ENCODE measurements at regions not wholly inside any gene's neighbourhood (a gene's known extent, or its start where the extent isn't known, plus 50 kb on each side); places are given as distances from the start of the nearest gene placed in this dataset.
A peak's percentile ranks its signal among the peaks of the same experiment; 100 is the strongest.

DNA sequence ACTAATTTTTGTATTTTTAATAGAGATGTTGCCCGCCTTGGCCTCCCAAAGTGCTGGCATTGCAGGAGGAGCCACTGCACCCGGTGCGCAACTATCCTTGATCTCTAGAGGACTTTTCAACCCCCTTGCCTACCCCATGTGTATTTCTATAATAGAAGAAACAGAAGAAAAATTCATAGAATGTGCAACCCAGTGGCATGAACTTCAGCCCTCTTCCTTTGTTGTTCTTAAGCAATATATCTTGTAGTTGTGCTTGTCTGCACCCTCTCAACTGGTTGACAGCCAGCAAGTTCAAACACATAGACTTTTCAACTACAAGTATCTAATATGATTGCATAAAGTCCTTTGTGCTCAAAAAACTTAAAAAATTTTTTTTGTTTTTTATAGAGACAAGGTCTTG is 72.3 kb upstream of the NCOA3 start:
- H4K20me1 ChIP-seq (replicated peaks; ENCODE audit: insufficient read depth), result no peaks in the 10 kb centered on the region

More for the DNA sequence above, 72.3 kb upstream of the NCOA3 start:
- no peak overlapping the region for H3K27ac Mint-ChIP-seq
- DNase-seq (ENCODE audit: low spot score) (no peak), ATAC-seq (no peak)
- peaks cover 7% of the 10 kb centered on the region; the same call in 2 of the 3 replicates for H3K4me1 Mint-ChIP-seq
- Histone ChIP-seq H3K4me3 (no peak overlapping the region), H3K79me2 (replicated peaks; ENCODE audit: insufficient read depth) (no peaks in the 10 kb centered on the region), H3F3A (replicated peaks; ENCODE audit: low read depth) (no peaks in the 10 kb centered on the region), H3K4me1 (ENCODE audit: insufficient read depth) (no peaks in the 10 kb centered on the region), H2AFZ (no peak overlapping the region; the same call in 1 of the 2 replicates), H3K36me3 (ENCODE audit: insufficient read depth) (0 out of 2 replicates have a peak, but pooled peaks cover 3% of the 10 kb centered on the region), H3K4me2 (no peak overlapping the region), H3K9me2 (ENCODE audit: insufficient read depth) (no peaks in the 10 kb centered on the region), H3K27me3 (ENCODE audit: insufficient read depth) (no peaks in the 10 kb centered on the region), H3K27ac (ENCODE audit: low read depth) (0 out of 2 replicates have a peak overlapping the region, but pooled peaks have one; percentile 77)
- H3K27me3 Mint-ChIP-seq (ENCODE audit: insufficient read depth, low read depth, poor library complexity), result peaks cover 3% of the 10 kb centered on the region
- H3K4me3 Mint-ChIP-seq, result no peak overlapping the region
- H3K36me3 Mint-ChIP-seq (ENCODE audit: low read depth), result peaks cover 19% of the 10 kb centered on the region
- peaks cover 22% of the 10 kb centered on the region for H3K9me3 Mint-ChIP-seq
- no peak for TF ChIP-seq NANOG (IDR thresholded peaks at IDR 0.05; ENCODE audit: borderline replicate concordance)
- no peak for TF ChIP-seq ZNF114 (CRISPR knock-in tag; IDR thresholded peaks at IDR 0.05)
- TF ChIP-seq, protein P1, sequence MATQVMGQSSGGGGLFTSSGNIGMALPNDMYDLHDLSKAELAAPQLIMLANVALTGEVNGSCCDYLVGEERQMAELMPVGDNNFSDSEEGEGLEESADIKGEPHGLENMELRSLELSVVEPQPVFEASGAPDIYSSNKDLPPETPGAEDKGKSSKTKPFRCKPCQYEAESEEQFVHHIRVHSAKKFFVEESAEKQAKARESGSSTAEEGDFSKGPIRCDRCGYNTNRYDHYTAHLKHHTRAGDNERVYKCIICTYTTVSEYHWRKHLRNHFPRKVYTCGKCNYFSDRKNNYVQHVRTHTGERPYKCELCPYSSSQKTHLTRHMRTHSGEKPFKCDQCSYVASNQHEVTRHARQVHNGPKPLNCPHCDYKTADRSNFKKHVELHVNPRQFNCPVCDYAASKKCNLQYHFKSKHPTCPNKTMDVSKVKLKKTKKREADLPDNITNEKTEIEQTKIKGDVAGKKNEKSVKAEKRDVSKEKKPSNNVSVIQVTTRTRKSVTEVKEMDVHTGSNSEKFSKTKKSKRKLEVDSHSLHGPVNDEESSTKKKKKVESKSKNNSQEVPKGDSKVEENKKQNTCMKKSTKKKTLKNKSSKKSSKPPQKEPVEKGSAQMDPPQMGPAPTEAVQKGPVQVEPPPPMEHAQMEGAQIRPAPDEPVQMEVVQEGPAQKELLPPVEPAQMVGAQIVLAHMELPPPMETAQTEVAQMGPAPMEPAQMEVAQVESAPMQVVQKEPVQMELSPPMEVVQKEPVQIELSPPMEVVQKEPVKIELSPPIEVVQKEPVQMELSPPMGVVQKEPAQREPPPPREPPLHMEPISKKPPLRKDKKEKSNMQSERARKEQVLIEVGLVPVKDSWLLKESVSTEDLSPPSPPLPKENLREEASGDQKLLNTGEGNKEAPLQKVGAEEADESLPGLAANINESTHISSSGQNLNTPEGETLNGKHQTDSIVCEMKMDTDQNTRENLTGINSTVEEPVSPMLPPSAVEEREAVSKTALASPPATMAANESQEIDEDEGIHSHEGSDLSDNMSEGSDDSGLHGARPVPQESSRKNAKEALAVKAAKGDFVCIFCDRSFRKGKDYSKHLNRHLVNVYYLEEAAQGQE (IDR thresholded peaks at IDR 0.05; ENCODE audit: unreplicated experiment), result no peak
- TF ChIP-seq, protein P2, sequence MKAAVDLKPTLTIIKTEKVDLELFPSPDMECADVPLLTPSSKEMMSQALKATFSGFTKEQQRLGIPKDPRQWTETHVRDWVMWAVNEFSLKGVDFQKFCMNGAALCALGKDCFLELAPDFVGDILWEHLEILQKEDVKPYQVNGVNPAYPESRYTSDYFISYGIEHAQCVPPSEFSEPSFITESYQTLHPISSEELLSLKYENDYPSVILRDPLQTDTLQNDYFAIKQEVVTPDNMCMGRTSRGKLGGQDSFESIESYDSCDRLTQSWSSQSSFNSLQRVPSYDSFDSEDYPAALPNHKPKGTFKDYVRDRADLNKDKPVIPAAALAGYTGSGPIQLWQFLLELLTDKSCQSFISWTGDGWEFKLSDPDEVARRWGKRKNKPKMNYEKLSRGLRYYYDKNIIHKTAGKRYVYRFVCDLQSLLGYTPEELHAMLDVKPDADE (IDR thresholded peaks at IDR 0.05), result no peak
- TF ChIP-seq JUNB (IDR thresholded peaks at IDR 0.05; ENCODE audit: unreplicated experiment), result no peak
- TF ChIP-seq, protein P3, sequence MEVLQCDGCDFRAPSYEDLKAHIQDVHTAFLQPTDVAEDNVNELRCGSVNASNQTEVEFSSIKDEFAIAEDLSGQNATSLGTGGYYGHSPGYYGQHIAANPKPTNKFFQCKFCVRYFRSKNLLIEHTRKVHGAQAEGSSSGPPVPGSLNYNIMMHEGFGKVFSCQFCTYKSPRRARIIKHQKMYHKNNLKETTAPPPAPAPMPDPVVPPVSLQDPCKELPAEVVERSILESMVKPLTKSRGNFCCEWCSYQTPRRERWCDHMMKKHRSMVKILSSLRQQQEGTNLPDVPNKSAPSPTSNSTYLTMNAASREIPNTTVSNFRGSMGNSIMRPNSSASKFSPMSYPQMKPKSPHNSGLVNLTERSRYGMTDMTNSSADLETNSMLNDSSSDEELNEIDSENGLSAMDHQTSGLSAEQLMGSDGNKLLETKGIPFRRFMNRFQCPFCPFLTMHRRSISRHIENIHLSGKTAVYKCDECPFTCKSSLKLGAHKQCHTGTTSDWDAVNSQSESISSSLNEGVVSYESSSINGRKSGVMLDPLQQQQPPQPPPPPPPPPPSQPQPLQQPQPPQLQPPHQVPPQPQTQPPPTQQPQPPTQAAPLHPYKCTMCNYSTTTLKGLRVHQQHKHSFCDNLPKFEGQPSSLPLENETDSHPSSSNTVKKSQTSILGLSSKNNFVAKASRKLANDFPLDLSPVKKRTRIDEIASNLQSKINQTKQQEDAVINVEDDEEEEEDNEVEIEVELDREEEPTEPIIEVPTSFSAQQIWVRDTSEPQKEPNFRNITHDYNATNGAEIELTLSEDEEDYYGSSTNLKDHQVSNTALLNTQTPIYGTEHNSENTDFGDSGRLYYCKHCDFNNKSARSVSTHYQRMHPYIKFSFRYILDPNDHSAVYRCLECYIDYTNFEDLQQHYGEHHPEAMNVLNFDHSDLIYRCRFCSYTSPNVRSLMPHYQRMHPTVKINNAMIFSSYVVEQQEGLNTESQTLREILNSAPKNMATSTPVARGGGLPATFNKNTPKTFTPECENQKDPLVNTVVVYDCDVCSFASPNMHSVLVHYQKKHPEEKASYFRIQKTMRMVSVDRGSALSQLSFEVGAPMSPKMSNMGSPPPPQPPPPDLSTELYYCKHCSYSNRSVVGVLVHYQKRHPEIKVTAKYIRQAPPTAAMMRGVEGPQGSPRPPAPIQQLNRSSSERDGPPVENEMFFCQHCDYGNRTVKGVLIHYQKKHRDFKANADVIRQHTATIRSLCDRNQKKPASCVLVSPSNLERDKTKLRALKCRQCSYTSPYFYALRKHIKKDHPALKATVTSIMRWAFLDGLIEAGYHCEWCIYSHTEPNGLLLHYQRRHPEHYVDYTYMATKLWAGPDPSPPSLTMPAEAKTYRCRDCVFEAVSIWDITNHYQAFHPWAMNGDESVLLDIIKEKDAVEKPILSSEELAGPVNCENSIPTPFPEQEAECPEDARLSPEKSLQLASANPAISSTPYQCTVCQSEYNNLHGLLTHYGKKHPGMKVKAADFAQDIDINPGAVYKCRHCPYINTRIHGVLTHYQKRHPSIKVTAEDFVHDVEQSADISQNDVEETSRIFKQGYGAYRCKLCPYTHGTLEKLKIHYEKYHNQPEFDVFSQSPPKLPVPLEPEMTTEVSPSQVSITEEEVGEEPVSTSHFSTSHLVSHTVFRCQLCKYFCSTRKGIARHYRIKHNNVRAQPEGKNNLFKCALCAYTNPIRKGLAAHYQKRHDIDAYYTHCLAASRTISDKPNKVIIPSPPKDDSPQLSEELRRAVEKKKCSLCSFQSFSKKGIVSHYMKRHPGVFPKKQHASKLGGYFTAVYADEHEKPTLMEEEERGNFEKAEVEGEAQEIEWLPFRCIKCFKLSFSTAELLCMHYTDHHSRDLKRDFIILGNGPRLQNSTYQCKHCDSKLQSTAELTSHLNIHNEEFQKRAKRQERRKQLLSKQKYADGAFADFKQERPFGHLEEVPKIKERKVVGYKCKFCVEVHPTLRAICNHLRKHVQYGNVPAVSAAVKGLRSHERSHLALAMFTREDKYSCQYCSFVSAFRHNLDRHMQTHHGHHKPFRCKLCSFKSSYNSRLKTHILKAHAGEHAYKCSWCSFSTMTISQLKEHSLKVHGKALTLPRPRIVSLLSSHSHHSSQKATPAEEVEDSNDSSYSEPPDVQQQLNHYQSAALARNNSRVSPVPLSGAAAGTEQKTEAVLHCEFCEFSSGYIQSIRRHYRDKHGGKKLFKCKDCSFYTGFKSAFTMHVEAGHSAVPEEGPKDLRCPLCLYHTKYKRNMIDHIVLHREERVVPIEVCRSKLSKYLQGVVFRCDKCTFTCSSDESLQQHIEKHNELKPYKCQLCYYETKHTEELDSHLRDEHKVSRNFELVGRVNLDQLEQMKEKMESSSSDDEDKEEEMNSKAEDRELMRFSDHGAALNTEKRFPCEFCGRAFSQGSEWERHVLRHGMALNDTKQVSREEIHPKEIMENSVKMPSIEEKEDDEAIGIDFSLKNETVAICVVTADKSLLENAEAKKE (CRISPR knock-in tag; IDR thresholded peaks at IDR 0.05), result no peak
- TF ChIP-seq EZH2phosphoT487 (IDR thresholded peaks at IDR 0.05; ENCODE audit: unreplicated experiment), result no peak
